ENCODE measurements at regions not wholly inside any gene's neighbourhood (a gene's known extent, or its start where the extent isn't known, plus 50 kb on each side); places are given as distances from the start of the nearest gene placed in this dataset.
A peak's percentile ranks its signal among the peaks of the same experiment; 100 is the strongest.
"Not testable (repeated sequence)": the region's sequence is repeated elsewhere in the genome, so short reads cannot be mapped to it uniquely, and the experiment has no call there.

GRCh38 chr15:31437686-31438085 is 111.1 kb downstream of the KLF13 start:
- ChIA-PET POLR2A (ENCODE audit: partially characterized antibody) (interaction anchor here (0.6 to 10.9 kb wide), 13 partner anchors 18 to 228 kb away, joined by 3 to 316 read pairs (median 10); partner anchors contain the start of gene KLF13), CTCF (ENCODE audit: partially characterized antibody) (interaction anchor here (0.8 to 11.9 kb wide), 11 partner anchors 22 to 236 kb away, joined by 3 to 174 read pairs (median 6); no protein-coding TSS in a partner anchor)
- peak overlapping the region in 3 of 8 donors; percentile 2 to 69 (median 42) for H3K4me3 Mint-ChIP-seq
- Histone ChIP-seq H3K4me3 (ENCODE audit: low read length in 2 of 2) (no peak overlapping the region), H3K4me1 (ENCODE audit: insufficient read depth, low read length) (peaks cover 87% of the 10 kb centered on the region), H3K9me3 (ENCODE audit: control insufficient read depth in 1 of 2, low read length in 2 of 2) (no peaks in the 10 kb centered on the region), H3K27me3 (ENCODE audit: insufficient read depth, low read length) (no peaks in the 10 kb centered on the region), H3K27ac (ENCODE audit: low read depth, low read length) (peak overlapping the region; percentile 86), H3K36me3 (ENCODE audit: insufficient read depth, low read length) (no peaks in the 10 kb centered on the region)
- intact Hi-C loops (cut with micrococcal nuclease), result no loop called here
- H3K36me3 Mint-ChIP-seq, result no peaks in the 10 kb centered on the region
- H3K4me1 Mint-ChIP-seq, result peaks cover 59 to 92% (median 73%) of the 10 kb centered on the region in 4 donors
- H3K27me3 Mint-ChIP-seq, result no peaks in the 10 kb centered on the region
- DNase-seq, result peak in 1 of 5 donors; percentile 58
- no peaks in the 10 kb centered on the region for H3K9me3 Mint-ChIP-seq
- H3K27ac Mint-ChIP-seq, result peak overlapping the region; percentile 93 to 99 (median 97)

- H3K4me3 Mint-ChIP-seq, result peak overlapping the region in 6 of 8 donors; percentile 10 to 69 (median 48)
- peaks cover 78% of the 10 kb centered on the region for H3K4me1 ChIP-seq (ENCODE audit: insufficient read depth, low read length)
These were observed 112.1 kb downstream of the KLF13 start for GRCh38 chr15:31438601-31439265.

GRCh38 chr15:31439328-31439727 is 112.7 kb downstream of the KLF13 start:
- H3K9me3 Mint-ChIP-seq, result no peaks in the 10 kb centered on the region
- no peaks in the 10 kb centered on the region for H3K27me3 Mint-ChIP-seq
- H3K36me3 Mint-ChIP-seq, result no peaks in the 10 kb centered on the region
- Histone ChIP-seq H3K27me3 (ENCODE audit: insufficient read depth, low read length) (no peaks in the 10 kb centered on the region), H3K4me3 (ENCODE audit: low read length in 2 of 2) (no peak overlapping the region), H3K9me3 (ENCODE audit: control insufficient read depth in 1 of 2, low read length in 2 of 2) (no peaks in the 10 kb centered on the region), H3K27ac (ENCODE audit: low read depth, low read length) (no peak overlapping the region), H3K4me1 (ENCODE audit: insufficient read depth, low read length) (peaks cover 72% of the 10 kb centered on the region), H3K36me3 (ENCODE audit: insufficient read depth, low read length) (no peaks in the 10 kb centered on the region)
- H3K27ac Mint-ChIP-seq, result peak overlapping the region; percentile 77 to 99 (median 94)
- H3K4me3 Mint-ChIP-seq, result peak overlapping the region in 6 of 8 donors; percentile 17 to 69 (median 39)
- peaks cover 53 to 87% (median 65%) of the 10 kb centered on the region in 4 donors for H3K4me1 Mint-ChIP-seq
- ChIA-PET POLR2A (ENCODE audit: partially characterized antibody) (interaction anchor here (0.9 to 10.9 kb wide), 10 partner anchors 11 to 224 kb away, joined by 4 to 316 read pairs (median 12); partner anchors contain the start of gene KLF13), CTCF (ENCODE audit: partially characterized antibody) (interaction anchor here (0.8 to 11.9 kb wide), 12 partner anchors 15 to 239 kb away, joined by 3 to 174 read pairs (median 8); no protein-coding TSS in a partner anchor)
- intact Hi-C loops (cut with micrococcal nuclease), result loop anchor here (1.0 kb wide), 1 partner anchor 49 kb away; no protein-coding TSS in a partner anchor
- DNase-seq, result no peak

More at GRCh38 chr15:31438601-31439265, 112.1 kb downstream of the KLF13 start:
- intact Hi-C loops (cut with micrococcal nuclease), result loop anchor here (1.0 kb wide), 1 partner anchor 50 kb away; no protein-coding TSS in a partner anchor
- ChIA-PET CTCF (ENCODE audit: partially characterized antibody) (interaction anchor here (0.8 to 11.9 kb wide), 11 partner anchors 20 to 239 kb away, joined by 3 to 174 read pairs (median 6); no protein-coding TSS in a partner anchor), POLR2A (ENCODE audit: partially characterized antibody) (interaction anchor here (0.7 to 10.9 kb wide), 11 partner anchors 17 to 232 kb away, joined by 3 to 316 read pairs (median 55); partner anchors contain the start of gene KLF13)
- H3K9me3 ChIP-seq (ENCODE audit: control insufficient read depth in 1 of 2, low read length in 2 of 2), result no peaks in the 10 kb centered on the region
- H3K4me3 ChIP-seq (ENCODE audit: low read length in 2 of 2), result no peak overlapping the region
- H3K4me1 Mint-ChIP-seq, result peaks cover 56 to 89% (median 68%) of the 10 kb centered on the region in 4 donors
- H3K27me3 ChIP-seq (ENCODE audit: insufficient read depth, low read length), result no peaks in the 10 kb centered on the region
- H3K9me3 Mint-ChIP-seq, result no peaks in the 10 kb centered on the region
- H3K36me3 Mint-ChIP-seq, result no peaks in the 10 kb centered on the region
- no peaks in the 10 kb centered on the region for H3K36me3 ChIP-seq (ENCODE audit: insufficient read depth, low read length)
- H3K27ac ChIP-seq (ENCODE audit: low read depth, low read length), result peak overlapping the region; percentile 86
- DNase-seq, result no peak
- no peaks in the 10 kb centered on the region for H3K27me3 Mint-ChIP-seq
- H3K27ac Mint-ChIP-seq, result peak overlapping the region; percentile 93 to 99 (median 97)

GRCh38 chr15:31440216-31440615 is 113.6 kb downstream of the KLF13 start:
- peak overlapping the region; percentile 63 to 80 (median 73) for H3K4me3 Mint-ChIP-seq
- Histone ChIP-seq H3K4me3 (ENCODE audit: low read length in 2 of 2) (peak overlapping the region in 1 of 2 donors; percentile 45), H3K27ac (ENCODE audit: low read depth, low read length) (peak overlapping the region; percentile 51), H3K4me1 (ENCODE audit: insufficient read depth, low read length) (peaks cover 64% of the 10 kb centered on the region)
- H3K27ac Mint-ChIP-seq, result peak overlapping the region; percentile 47 to 98 (median 87)
- ChIA-PET CTCF (ENCODE audit: partially characterized antibody) (interaction anchor here (0.6 to 11.9 kb wide), 17 partner anchors 8 to 451 kb away, joined by 3 to 174 read pairs (median 4); no protein-coding TSS in a partner anchor), POLR2A (ENCODE audit: partially characterized antibody) (interaction anchor here (0.6 to 10.9 kb wide), 14 partner anchors 10 to 225 kb away, joined by 3 to 316 read pairs (median 6); partner anchors contain the start of gene KLF13)
- H3K4me1 Mint-ChIP-seq, result peaks cover 45 to 78% (median 56%) of the 10 kb centered on the region in 4 donors
- intact Hi-C loops (cut with micrococcal nuclease); DNase-seq; H3K36me3 Mint-ChIP-seq; H3K9me3 Mint-ChIP-seq; H3K27me3 ChIP-seq (ENCODE audit: insufficient read depth, low read length); H3K27me3 Mint-ChIP-seq; H3K9me3 ChIP-seq (ENCODE audit: control insufficient read depth in 1 of 2, low read length in 2 of 2); H3K36me3 ChIP-seq (ENCODE audit: insufficient read depth, low read length): not testable (repeated sequence)

GRCh38 chr15:31440754-31441311 is 114.2 kb downstream of the KLF13 start:
- peaks cover 39 to 72% (median 50%) of the 10 kb centered on the region in 4 donors for H3K4me1 Mint-ChIP-seq
- H3K27me3 Mint-ChIP-seq, result no peaks in the 10 kb centered on the region
- ChIA-PET POLR2A (ENCODE audit: partially characterized antibody) (interaction anchor here (0.6 to 10.9 kb wide), 11 partner anchors 9 to 226 kb away, joined by 3 to 316 read pairs (median 8); partner anchors contain the start of gene KLF13), CTCF (ENCODE audit: partially characterized antibody) (interaction anchor here (1.1 to 11.9 kb wide), 10 partner anchors 8 to 241 kb away, joined by 3 to 174 read pairs (median 4); no protein-coding TSS in a partner anchor)
- H3K4me1 ChIP-seq (ENCODE audit: insufficient read depth, low read length), result peaks cover 57% of the 10 kb centered on the region
- no peaks in the 10 kb centered on the region for H3K36me3 ChIP-seq (ENCODE audit: insufficient read depth, low read length)
- no peaks in the 10 kb centered on the region for H3K27me3 ChIP-seq (ENCODE audit: insufficient read depth, low read length)
- H3K27ac ChIP-seq (ENCODE audit: low read depth, low read length), result peak overlapping the region; percentile 51
- H3K9me3 ChIP-seq (ENCODE audit: control insufficient read depth in 1 of 2, low read length in 2 of 2), result no peaks in the 10 kb centered on the region
- peak overlapping the region; percentile 64 to 98 (median 87) for H3K27ac Mint-ChIP-seq
- no peaks in the 10 kb centered on the region for H3K36me3 Mint-ChIP-seq
- peak overlapping the region in 1 of 2 donors; percentile 45 for H3K4me3 ChIP-seq (ENCODE audit: low read length in 2 of 2)
- peak overlapping the region; percentile 63 to 81 (median 74) for H3K4me3 Mint-ChIP-seq
- DNase-seq, result peak in 4 of 5 donors; percentile 22 to 43 (median 28)
- intact Hi-C loops (cut with micrococcal nuclease), result no loop called here
- no peaks in the 10 kb centered on the region for H3K9me3 Mint-ChIP-seq

- H3K27ac ChIP-seq (ENCODE audit: low read depth, low read length), result no peak overlapping the region
- no peaks in the 10 kb centered on the region for H3K36me3 Mint-ChIP-seq
- H3K4me1 Mint-ChIP-seq, result peaks cover 28 to 58% (median 38%) of the 10 kb centered on the region in 4 donors
- CTCF ChIA-PET (ENCODE audit: partially characterized antibody), result interaction anchor here (0.7 to 11.9 kb wide), 2 partner anchors 46 to 92 kb away, joined by 3 to 174 read pairs; no protein-coding TSS in a partner anchor
- peak overlapping the region in 4 of 7 donors; percentile 13 to 70 (median 64) for H3K27ac Mint-ChIP-seq
- intact Hi-C loops (cut with micrococcal nuclease), result no loop called here
- peaks cover 43% of the 10 kb centered on the region for H3K4me1 ChIP-seq (ENCODE audit: insufficient read depth, low read length)
- no peaks in the 10 kb centered on the region for H3K27me3 Mint-ChIP-seq
- peak overlapping the region; percentile 63 to 75 (median 69) for H3K4me3 Mint-ChIP-seq
- H3K9me3 Mint-ChIP-seq, result no peaks in the 10 kb centered on the region
- H3K27me3 ChIP-seq (ENCODE audit: insufficient read depth, low read length), result no peaks in the 10 kb centered on the region
- H3K9me3 ChIP-seq (ENCODE audit: control insufficient read depth in 1 of 2, low read length in 2 of 2), result no peaks in the 10 kb centered on the region
- no peak overlapping the region for H3K4me3 ChIP-seq (ENCODE audit: low read length in 2 of 2)
- no peaks in the 10 kb centered on the region for H3K36me3 ChIP-seq (ENCODE audit: insufficient read depth, low read length)
- DNase-seq, result no peak
- POLR2A ChIA-PET (ENCODE audit: partially characterized antibody), result interaction anchor here (0.7 kb wide), 1 partner anchor 46 kb away, joined by 3 read pairs; no protein-coding TSS in a partner anchor
These were observed 115.6 kb downstream of the KLF13 start for GRCh38 chr15:31442226-31442625.
